ENCODE measurements at regions not wholly inside any gene's neighbourhood (a gene's known extent, or its start where the extent isn't known, plus 50 kb on each side); places are given as distances from the start of the nearest gene placed in this dataset.

DNA sequence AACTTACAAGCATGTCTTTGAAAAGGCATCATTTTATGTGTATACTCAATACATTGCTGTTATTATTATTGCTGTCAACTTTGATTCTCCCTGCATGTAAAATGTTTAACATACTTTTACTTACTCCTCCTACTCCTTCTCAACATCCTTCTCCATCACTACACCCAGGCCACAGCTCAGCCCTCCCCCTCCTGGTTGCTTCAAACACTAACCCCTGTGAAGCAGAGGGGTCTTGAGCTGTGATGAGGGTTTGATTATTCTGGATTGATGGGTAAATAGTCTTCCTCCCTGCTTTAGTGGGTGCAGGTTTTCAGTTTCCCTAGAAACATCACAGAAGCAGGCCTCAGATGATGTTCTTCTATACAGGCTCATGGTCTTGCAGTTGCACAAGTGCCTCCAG is 221.0 kb downstream of the OSR1 start:
- TF ChIP-seq, protein P1, sequence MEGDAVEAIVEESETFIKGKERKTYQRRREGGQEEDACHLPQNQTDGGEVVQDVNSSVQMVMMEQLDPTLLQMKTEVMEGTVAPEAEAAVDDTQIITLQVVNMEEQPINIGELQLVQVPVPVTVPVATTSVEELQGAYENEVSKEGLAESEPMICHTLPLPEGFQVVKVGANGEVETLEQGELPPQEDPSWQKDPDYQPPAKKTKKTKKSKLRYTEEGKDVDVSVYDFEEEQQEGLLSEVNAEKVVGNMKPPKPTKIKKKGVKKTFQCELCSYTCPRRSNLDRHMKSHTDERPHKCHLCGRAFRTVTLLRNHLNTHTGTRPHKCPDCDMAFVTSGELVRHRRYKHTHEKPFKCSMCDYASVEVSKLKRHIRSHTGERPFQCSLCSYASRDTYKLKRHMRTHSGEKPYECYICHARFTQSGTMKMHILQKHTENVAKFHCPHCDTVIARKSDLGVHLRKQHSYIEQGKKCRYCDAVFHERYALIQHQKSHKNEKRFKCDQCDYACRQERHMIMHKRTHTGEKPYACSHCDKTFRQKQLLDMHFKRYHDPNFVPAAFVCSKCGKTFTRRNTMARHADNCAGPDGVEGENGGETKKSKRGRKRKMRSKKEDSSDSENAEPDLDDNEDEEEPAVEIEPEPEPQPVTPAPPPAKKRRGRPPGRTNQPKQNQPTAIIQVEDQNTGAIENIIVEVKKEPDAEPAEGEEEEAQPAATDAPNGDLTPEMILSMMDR (conservative IDR thresholded peaks at IDR 0.05; ENCODE audit: low read depth, low read length) = no peak
- no peak for TF ChIP-seq EZH2 (IDR thresholded peaks at IDR 0.05; ENCODE audit: low read length, unreplicated experiment)
- TF ChIP-seq EZH2phosphoT487 (IDR thresholded peaks at IDR 0.05; ENCODE audit: borderline replicate concordance, low read length) = no peak
